Glomerular visceral epithelial cell (primary cell): ENCODE measurements at regions not wholly inside any gene's neighbourhood (a gene's known extent, or its start where the extent isn't known, plus 50 kb on each side); places are given as distances from the start of the nearest gene placed in this dataset.

Experiments
- DNase-seq: peaks from one replicate; pipeline ENCODE4 v3.0.0-alpha.2; 2016; ENCODE audit errors: extremely low spot score

GRCh38 chrX:9147726-9148125 lies 113.8 kb upstream of the FAM9B start:
- DNase-seq, result no peak

- peak; percentile 66 for DNase-seq
These were observed 114.9 kb upstream of the FAM9B start for GRCh38 chrX:9148615-9149399.

GRCh38 chrX:9149501-9150245 lies 115.7 kb upstream of the FAM9B start:
- DNase-seq, result no peak

GRCh38 chrX:9151772-9152307 lies 117.9 kb upstream of the FAM9B start:
- no peak for DNase-seq

- DNase-seq, result peak; percentile 79
These were observed 119.4 kb upstream of the FAM9B start for GRCh38 chrX:9153300-9153699.

GRCh38 chrX:9158611-9159010 lies 124.7 kb upstream of the FAM9B start:
- DNase-seq, result no peak

- DNase-seq, result no peak
These were observed 126.9 kb upstream of the FAM9B start for GRCh38 chrX:9160698-9161329.

- DNase-seq, result no peak
These were observed 128.8 kb upstream of the FAM9B start for GRCh38 chrX:9162698-9163097.

GRCh38 chrX:9163214-9163709 lies 129.3 kb upstream of the FAM9B start:
- DNase-seq, result no peak

GRCh38 chrX:9164086-9164485 lies 130.2 kb upstream of the FAM9B start:
- DNase-seq, result no peak

- no peak for DNase-seq
These were observed 130.9 kb upstream of the FAM9B start for GRCh38 chrX:9164533-9165426.

- DNase-seq, result peak; percentile 73
These were observed 132.6 kb upstream of the FAM9B start for GRCh38 chrX:9166584-9166944.

- peak; percentile 84 for DNase-seq
These were observed 138.0 kb upstream of the FAM9B start for GRCh38 chrX:9171841-9172463.

GRCh38 chrX:9172464-9172850 lies 138.5 kb upstream of the FAM9B start:
- DNase-seq, result peak; percentile 67

- DNase-seq, result no peak
These were observed 146.7 kb upstream of the FAM9B start for GRCh38 chrX:9180623-9181022.

- DNase-seq, result peak; percentile 5
These were observed 148.1 kb upstream of the FAM9B start for GRCh38 chrX:9182041-9182440.

- DNase-seq, result peak; percentile 57
These were observed 149.6 kb upstream of the FAM9B start for GRCh38 chrX:9183481-9183880.

- DNase-seq, result peak; percentile 31
These were observed 150.3 kb upstream of the FAM9B start for GRCh38 chrX:9184211-9184610.

- no peak for DNase-seq
These were observed 154.2 kb upstream of the FAM9B start for GRCh38 chrX:9188117-9188516.

- no peak for DNase-seq
These were observed 155.4 kb upstream of the FAM9B start for GRCh38 chrX:9189286-9189685.

GRCh38 chrX:9191392-9191791 lies 157.5 kb upstream of the FAM9B start:
- DNase-seq, result peak; percentile 24
